ENCODE measurements at regions not wholly inside any gene's neighbourhood (a gene's known extent, or its start where the extent isn't known, plus 50 kb on each side); places are given as distances from the start of the nearest gene placed in this dataset.
"Not testable (repeated sequence)": the region's sequence is repeated elsewhere in the genome, so short reads cannot be mapped to it uniquely, and the experiment has no call there.

DNA sequence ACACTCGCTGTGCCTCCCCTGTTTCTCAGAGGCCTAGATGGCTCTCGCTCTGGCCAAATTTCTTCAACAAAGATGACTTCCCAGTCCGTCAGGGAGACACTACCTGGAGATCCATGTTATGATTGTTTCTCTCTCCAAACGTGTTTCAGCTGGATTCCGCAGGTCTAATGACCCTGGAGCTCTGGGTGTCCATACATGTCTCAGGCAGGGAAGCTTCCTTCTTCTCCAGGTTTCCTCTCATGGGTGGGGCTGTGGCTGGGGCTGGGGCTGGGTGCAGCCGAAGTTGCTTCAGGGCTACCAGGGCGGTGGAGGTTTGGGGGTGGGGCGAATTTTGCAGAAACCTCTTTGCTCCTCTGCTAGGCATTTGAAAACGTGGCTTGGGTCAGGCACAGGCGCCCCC, 361.8 kb upstream of the ZNF337 start:
- TF ChIP-seq, protein P1, sequence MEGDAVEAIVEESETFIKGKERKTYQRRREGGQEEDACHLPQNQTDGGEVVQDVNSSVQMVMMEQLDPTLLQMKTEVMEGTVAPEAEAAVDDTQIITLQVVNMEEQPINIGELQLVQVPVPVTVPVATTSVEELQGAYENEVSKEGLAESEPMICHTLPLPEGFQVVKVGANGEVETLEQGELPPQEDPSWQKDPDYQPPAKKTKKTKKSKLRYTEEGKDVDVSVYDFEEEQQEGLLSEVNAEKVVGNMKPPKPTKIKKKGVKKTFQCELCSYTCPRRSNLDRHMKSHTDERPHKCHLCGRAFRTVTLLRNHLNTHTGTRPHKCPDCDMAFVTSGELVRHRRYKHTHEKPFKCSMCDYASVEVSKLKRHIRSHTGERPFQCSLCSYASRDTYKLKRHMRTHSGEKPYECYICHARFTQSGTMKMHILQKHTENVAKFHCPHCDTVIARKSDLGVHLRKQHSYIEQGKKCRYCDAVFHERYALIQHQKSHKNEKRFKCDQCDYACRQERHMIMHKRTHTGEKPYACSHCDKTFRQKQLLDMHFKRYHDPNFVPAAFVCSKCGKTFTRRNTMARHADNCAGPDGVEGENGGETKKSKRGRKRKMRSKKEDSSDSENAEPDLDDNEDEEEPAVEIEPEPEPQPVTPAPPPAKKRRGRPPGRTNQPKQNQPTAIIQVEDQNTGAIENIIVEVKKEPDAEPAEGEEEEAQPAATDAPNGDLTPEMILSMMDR (IDR thresholded peaks at IDR 0.05; ENCODE audit: poor library complexity, severe bottlenecking), result not testable (repeated sequence)
- not testable (repeated sequence) for TF ChIP-seq POLR2AphosphoS5 (IDR thresholded peaks at IDR 0.05); TAF1 (IDR thresholded peaks at IDR 0.05; ENCODE audit: low read depth); EP300 (conservative IDR thresholded peaks at IDR 0.05; ENCODE audit: poor library complexity, severe bottlenecking); EZH2 (IDR thresholded peaks at IDR 0.05; ENCODE audit: borderline replicate concordance, insufficient read depth, low read length, poor library complexity, severe bottlenecking)
